ENCODE measurements at regions not wholly inside any gene's neighbourhood (a gene's known extent, or its start where the extent isn't known, plus 50 kb on each side); places are given as distances from the start of the nearest gene placed in this dataset.

DNA sequence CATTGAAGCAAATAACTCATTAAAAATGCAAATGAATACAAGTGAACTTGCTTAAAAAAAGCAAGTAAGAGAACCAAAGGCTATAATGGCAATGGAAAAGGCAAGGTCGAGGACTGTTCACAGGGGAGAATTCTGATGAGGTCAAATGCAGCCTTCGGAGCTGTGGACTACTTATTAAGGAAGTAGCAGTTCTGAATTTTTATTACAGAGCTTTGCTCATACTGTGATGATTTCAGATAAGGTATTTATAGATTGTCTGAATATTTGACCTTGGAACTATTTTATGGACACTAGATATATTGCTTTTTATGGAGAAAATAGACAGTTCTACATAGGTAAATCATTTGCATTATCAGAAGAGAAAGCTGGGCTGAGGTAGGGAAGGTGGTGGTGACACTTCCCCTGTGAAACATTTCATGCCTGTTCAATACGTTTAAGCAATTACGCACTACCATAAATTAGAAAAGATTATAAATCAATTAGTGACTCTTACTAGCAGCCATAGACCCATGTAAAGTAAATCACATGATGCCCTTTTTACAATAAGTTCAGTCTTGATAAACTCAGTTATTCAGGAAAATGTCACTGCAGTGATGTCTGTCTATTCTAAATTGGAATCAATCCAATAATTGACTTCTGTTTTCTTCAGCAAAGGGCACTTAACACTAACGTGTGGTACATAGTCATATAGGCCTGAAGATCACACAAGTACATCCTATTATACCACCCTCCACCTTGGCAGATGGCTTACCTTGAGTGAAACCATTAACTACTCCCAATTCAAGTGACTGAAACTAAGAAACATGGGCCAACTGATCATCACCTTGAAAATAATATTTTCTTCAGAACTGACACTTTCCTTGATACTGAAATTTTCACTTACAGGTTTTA, 260.0 kb downstream of the KLF12 start:
- H3K4me3 ChIP-seq (ENCODE audit: low read depth, low read length): no peak overlapping the region
- H3K9me3 ChIP-seq (ENCODE audit: control insufficient read depth, low read length): no peaks in the 10 kb centered on the region
- no peaks in the 10 kb centered on the region for H3K27me3 ChIP-seq (ENCODE audit: control insufficient read depth, insufficient read depth, low read length)
- no peaks in the 10 kb centered on the region for H3K79me2 ChIP-seq
- no peak overlapping the region for H3K27ac ChIP-seq
- no peak for TF ChIP-seq CTCF (IDR thresholded peaks at IDR 0.05)
- no peaks in the 10 kb centered on the region for H3K36me3 ChIP-seq (ENCODE audit: control insufficient read depth, insufficient read depth, low read length)
- H2AFZ ChIP-seq: no peak overlapping the region
- no peaks in the 10 kb centered on the region for H3K4me1 ChIP-seq
- H3K4me2 ChIP-seq (ENCODE audit: low read length): no peak overlapping the region
- no peak overlapping the region for H3K9ac ChIP-seq

- no peaks in the 10 kb centered on the region for H3K27me3 ChIP-seq (ENCODE audit: control insufficient read depth, insufficient read depth, low read length)
- H3K4me1 ChIP-seq: no peaks in the 10 kb centered on the region
- H3K27ac ChIP-seq: no peak overlapping the region
- no peak overlapping the region for H2AFZ ChIP-seq
- TF ChIP-seq CTCF (IDR thresholded peaks at IDR 0.05): no peak
- no peaks in the 10 kb centered on the region for H3K36me3 ChIP-seq (ENCODE audit: control insufficient read depth, insufficient read depth, low read length)
- H3K4me2 ChIP-seq (ENCODE audit: low read length): no peak overlapping the region
- H3K9ac ChIP-seq: no peak overlapping the region
- H3K79me2 ChIP-seq: no peaks in the 10 kb centered on the region
- no peak overlapping the region for H3K4me3 ChIP-seq (ENCODE audit: low read depth, low read length)
- H3K9me3 ChIP-seq (ENCODE audit: control insufficient read depth, low read length): no peaks in the 10 kb centered on the region
These were observed 261.8 kb downstream of the KLF12 start for GRCh38 chr13:73872397-73872796.

- no peaks in the 10 kb centered on the region for H3K9me3 ChIP-seq (ENCODE audit: control insufficient read depth, low read length)
- H3K79me2 ChIP-seq: no peaks in the 10 kb centered on the region
- H3K4me2 ChIP-seq (ENCODE audit: low read length): no peak overlapping the region
- no peaks in the 10 kb centered on the region for H3K27me3 ChIP-seq (ENCODE audit: control insufficient read depth, insufficient read depth, low read length)
- no peaks in the 10 kb centered on the region for H3K36me3 ChIP-seq (ENCODE audit: control insufficient read depth, insufficient read depth, low read length)
- H3K4me3 ChIP-seq (ENCODE audit: low read depth, low read length): no peak overlapping the region
- no peaks in the 10 kb centered on the region for H3K4me1 ChIP-seq
- H3K27ac ChIP-seq: no peak overlapping the region
- TF ChIP-seq CTCF (IDR thresholded peaks at IDR 0.05): no peak
- H3K9ac ChIP-seq: no peak overlapping the region
- no peak overlapping the region for H2AFZ ChIP-seq
These were observed 263.0 kb downstream of the KLF12 start for GRCh38 chr13:73870970-73871935.

DNA sequence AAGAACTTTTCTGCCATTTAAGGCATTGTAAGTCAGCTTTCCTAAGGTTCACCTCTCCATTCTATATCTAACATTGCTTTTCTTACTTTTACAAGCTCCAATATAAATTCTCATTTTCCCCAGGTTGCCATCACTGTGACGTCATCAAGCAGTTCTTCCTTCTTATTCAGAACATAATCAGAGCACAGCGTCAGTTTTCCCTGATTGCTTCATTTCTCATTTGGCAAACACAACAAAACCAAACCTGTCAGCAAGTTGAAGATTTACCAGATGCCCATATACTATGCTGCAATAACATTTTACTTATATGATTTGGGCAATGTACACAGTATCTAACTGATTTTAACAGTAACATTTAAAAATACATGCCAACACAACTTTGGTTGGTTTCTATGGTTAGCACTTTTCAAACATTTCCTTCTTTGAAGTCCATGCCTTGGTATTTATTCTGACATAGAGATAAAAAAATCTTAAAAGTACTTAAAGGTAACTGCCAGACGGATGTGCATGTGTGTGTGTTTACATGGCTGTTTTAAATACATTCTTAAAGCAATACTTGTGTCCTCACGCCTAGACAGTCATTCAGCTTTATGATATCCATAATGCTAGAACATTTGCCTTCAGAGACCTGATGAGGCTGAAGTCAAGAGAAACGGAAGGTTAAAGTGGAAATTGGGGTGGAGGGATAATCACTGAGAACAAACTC, 264.0 kb downstream of the KLF12 start:
- Histone ChIP-seq H3K27me3 (ENCODE audit: control insufficient read depth, insufficient read depth, low read length) (no peaks in the 10 kb centered on the region), H3K4me3 (ENCODE audit: low read depth, low read length) (no peak overlapping the region), H3K9ac (no peak overlapping the region), H3K27ac (no peak overlapping the region), H3K36me3 (ENCODE audit: control insufficient read depth, insufficient read depth, low read length) (no peaks in the 10 kb centered on the region), H3K9me3 (ENCODE audit: control insufficient read depth, low read length) (no peaks in the 10 kb centered on the region), H3K4me2 (ENCODE audit: low read length) (no peak overlapping the region), H3K4me1 (no peaks in the 10 kb centered on the region), H2AFZ (no peak overlapping the region), H3K79me2 (no peaks in the 10 kb centered on the region)
- no peak for TF ChIP-seq CTCF (IDR thresholded peaks at IDR 0.05)
